Upper lobe of left lung (tissue), 6 donors: ENCODE measurements at regions not wholly inside any gene's neighbourhood (a gene's known extent, or its start where the extent isn't known, plus 50 kb on each side); places are given as distances from the start of the nearest gene placed in this dataset.
"Not testable (repeated sequence)": the region's sequence is repeated elsewhere in the genome, so short reads cannot be mapped to it uniquely, and the experiment has no call there.

Source experiments
- ATAC-seq, 2 donors: fragments of 200-7000 bp; cut with Tn5 transposase; one replicate each; pipeline ENCODE4 v1.9.1; 2022; ENCODE audit warnings: mild to moderate bottlenecking in 2 of 2, moderate library complexity in 2 of 2; ENCODE audit not compliant: low FRiP score in 2 of 2
- DNase-seq, 2 donors: peaks; one replicate each; pipeline ENCODE4 v3.0.0-alpha.2; 2019 to 2020
- H3K27ac ChIP-seq, 4 donors: fragments of 200-600 bp; sonication (generic); one replicate each; pipeline ENCODE4 v1.5.1; 2016 to 2019
- H3K27me3 ChIP-seq, 4 donors: fragments of 200-600 bp; sonication (generic); one replicate each; pipeline ENCODE4 v1.5.1; 2017 to 2019
- H3K36me3 ChIP-seq, 4 donors: fragments of 200-600 bp; sonication (generic); one replicate each; pipeline ENCODE4 v1.5.1; 2016 to 2019
- H3K4me1 ChIP-seq, 4 donors: fragments of 200-600 bp; sonication (generic); one replicate each; pipeline ENCODE4 v1.5.1; 2018 to 2019
- H3K4me3 ChIP-seq, 4 donors: fragments of 200-600 bp; sonication (generic); one replicate each; pipeline ENCODE4 v1.5.1; 2017 to 2019; ENCODE audit warnings: mild to moderate bottlenecking in 2 of 4, moderate library complexity in 1 of 4
- H3K9me3 ChIP-seq, 4 donors: fragments of 200-600 bp; sonication (generic); one replicate each; pipeline ENCODE4 v1.5.1; 2018 to 2019
- EP300 ChIP-seq, 4 donors: sonication (generic); formaldehyde crosslinking; IDR thresholded peaks; one replicate each; pipeline ENCODE4 v1.5.1; 2017; ENCODE audit warnings: antibody characterized with exemption in 4 of 4, control low read depth in 2 of 4
- POLR2A ChIP-seq, 4 donors: fragments of 450-650 bp; IDR thresholded peaks; one replicate each; pipeline ENCODE4 v1.5.1; 2016 to 2017; ENCODE audit warnings: antibody characterized with exemption in 4 of 4, mild to moderate bottlenecking in 2 of 4
- POLR2AphosphoS5 ChIP-seq, 2 donors: sonication (generic); formaldehyde crosslinking; IDR thresholded peaks; one replicate each; pipeline ENCODE4 v1.5.1; 2017; ENCODE audit warnings: antibody characterized with exemption in 2 of 2
- whole genome bisulfite sequencing, 2 donors: methylation state at CpG; one replicate each; pipeline ENCODE4 v1.1.5; 2017 to 2018; 5-methylcytosine and 5-hydroxymethylcytosine counted together
- TF ChIP-seq, protein P1 (sequence below), 6 experiments: fragments of 450-650 bp in 4 of 6; fragments of 200-600 bp in 2 of 6; sonication (generic) in 2 of 6; IDR thresholded peaks; one replicate each; pipeline ENCODE4 v1.5.1; 2016 to 2019; ENCODE audit warnings: antibody characterized with exemption in 6 of 6
- donor health status: DM: no; HTN: no; CAD: no; lungs with moderate emphysema.
- donor health status: DM: no; HTN: yes; CAD: no; lungs with severe emphysema.

DNA sequence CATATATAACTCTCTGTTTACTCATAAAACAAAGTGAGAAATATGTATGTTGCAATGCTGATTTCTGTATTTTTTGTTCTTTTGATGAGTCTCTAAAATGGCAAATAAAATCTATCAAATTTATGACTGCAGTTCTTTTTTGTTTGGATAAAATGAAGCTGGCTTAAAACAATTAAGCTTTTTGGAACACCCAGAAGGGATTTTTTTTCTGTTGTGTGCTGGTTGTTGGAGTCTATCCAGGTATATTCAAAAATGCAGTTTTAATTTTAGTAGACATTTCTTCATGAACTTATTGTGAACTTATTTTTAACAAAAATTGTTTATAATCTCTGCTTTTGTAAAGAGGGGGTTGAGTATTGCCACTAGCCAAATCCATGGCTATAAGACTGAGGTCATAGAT lies 405.5 kb downstream of the RAP2B start:
- Histone ChIP-seq H3K27ac (no peak overlapping the region), H3K4me1 (no peaks in the 10 kb centered on the region), H3K4me3 (no peak overlapping the region), H3K9me3 (peaks cover 7 to 23% (median 18%) of the 10 kb centered on the region in 4 donors), H3K36me3 (no peaks in the 10 kb centered on the region), H3K27me3 (no peaks in the 10 kb centered on the region)
- ATAC-seq (no peak), DNase-seq (no peak)
- no peak for TF ChIP-seq EP300 (IDR thresholded peaks at IDR 0.05)
- no peak for TF ChIP-seq POLR2AphosphoS5 (IDR thresholded peaks at IDR 0.05)
- TF ChIP-seq, protein P1, sequence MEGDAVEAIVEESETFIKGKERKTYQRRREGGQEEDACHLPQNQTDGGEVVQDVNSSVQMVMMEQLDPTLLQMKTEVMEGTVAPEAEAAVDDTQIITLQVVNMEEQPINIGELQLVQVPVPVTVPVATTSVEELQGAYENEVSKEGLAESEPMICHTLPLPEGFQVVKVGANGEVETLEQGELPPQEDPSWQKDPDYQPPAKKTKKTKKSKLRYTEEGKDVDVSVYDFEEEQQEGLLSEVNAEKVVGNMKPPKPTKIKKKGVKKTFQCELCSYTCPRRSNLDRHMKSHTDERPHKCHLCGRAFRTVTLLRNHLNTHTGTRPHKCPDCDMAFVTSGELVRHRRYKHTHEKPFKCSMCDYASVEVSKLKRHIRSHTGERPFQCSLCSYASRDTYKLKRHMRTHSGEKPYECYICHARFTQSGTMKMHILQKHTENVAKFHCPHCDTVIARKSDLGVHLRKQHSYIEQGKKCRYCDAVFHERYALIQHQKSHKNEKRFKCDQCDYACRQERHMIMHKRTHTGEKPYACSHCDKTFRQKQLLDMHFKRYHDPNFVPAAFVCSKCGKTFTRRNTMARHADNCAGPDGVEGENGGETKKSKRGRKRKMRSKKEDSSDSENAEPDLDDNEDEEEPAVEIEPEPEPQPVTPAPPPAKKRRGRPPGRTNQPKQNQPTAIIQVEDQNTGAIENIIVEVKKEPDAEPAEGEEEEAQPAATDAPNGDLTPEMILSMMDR (IDR thresholded peaks at IDR 0.05) = no peak

DNA sequence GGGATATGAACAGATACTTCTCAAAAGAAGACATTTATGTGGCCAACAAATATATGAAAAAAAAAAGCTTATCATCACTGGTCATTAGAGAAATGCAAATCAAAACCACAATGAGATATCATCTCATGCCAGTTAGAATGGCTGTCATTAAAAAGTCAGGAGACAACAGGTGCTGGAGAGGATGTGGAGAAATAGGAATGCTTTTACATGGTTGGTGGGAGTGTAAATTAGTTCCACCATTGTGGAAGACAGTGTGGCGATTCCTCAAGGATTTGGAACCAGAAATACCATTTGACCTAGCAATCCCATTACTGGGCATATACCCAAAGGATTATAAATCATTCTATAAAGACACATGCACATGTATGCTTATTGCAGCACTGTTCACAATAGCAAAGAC lies 408.5 kb downstream of the RAP2B start:
- not testable (repeated sequence) for H3K36me3 ChIP-seq, H3K27ac ChIP-seq, H3K4me1 ChIP-seq, H3K27me3 ChIP-seq, ATAC-seq, H3K9me3 ChIP-seq, DNase-seq, H3K4me3 ChIP-seq
- WGBS, 2 donors = 83 to 90% methylated on average over 1 of the region's 1 CpG

DNA sequence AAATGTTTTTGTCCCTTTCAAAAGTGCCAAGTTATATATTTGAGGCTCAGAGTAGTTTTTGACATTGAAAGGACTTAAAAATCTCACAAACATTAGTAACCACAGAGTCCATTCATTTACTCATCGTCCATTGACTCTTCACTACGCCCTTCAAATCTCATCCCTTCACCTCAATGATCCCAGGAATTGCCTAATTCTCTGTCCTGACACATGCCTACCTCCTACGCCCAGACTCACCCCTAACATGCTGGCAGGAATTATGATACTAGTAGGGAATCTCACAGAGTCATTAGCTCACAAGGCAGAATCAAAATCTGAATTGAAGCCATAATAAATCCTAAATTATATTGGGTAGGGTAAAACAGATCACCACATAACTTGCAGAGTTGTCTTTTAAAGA lies 410.1 kb downstream of the RAP2B start:
- ATAC-seq = no peak

DNA sequence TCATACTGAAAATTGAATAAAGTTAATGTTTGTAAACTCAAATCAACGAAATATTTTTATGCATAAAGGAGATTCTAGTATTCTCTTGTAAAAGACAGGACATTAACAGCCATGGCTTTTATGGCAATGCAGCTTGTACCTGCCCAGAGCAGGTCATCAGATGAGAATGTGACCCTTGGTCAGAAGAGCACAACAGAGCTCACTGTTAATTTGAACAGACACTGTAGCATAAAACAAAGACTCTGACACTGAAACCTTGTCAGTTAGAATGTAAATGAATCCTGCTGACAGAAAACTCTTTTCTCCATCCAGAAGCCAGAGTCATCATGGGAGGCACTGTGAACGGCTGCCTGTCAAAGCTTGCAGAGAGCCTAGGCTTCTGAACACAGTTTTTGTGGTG lies 410.6 kb downstream of the RAP2B start:
- Histone ChIP-seq H3K36me3 (no peaks in the 10 kb centered on the region), H3K27ac (no peak overlapping the region), H3K4me3 (no peak overlapping the region), H3K27me3 (no peaks in the 10 kb centered on the region), H3K4me1 (no peaks in the 10 kb centered on the region), H3K9me3 (no peaks in the 10 kb centered on the region)
- WGBS, 2 donors = 66 to 75% methylated on average over 2 of the region's 2 CpGs
- DNase-seq = no peak
- ATAC-seq = no peak
- TF ChIP-seq EP300 (IDR thresholded peaks at IDR 0.05) = no peak
- TF ChIP-seq POLR2A (IDR thresholded peaks at IDR 0.05) = no peak
- TF ChIP-seq POLR2AphosphoS5 (IDR thresholded peaks at IDR 0.05) = no peak
- TF ChIP-seq, protein P1 (IDR thresholded peaks at IDR 0.05) = no peak

More for the DNA sequence above, 410.1 kb downstream of the RAP2B start:
- Histone ChIP-seq H3K4me1 (no peaks in the 10 kb centered on the region), H3K36me3 (no peaks in the 10 kb centered on the region), H3K4me3 (no peak overlapping the region), H3K27ac (no peak overlapping the region), H3K27me3 (no peaks in the 10 kb centered on the region), H3K9me3 (no peaks in the 10 kb centered on the region)
- no peak for DNase-seq
- 81 to 85% methylated on average over 3 of the region's 3 CpGs for WGBS, 2 donors
- TF ChIP-seq, protein P1 (IDR thresholded peaks at IDR 0.05) = no peak
- TF ChIP-seq EP300 (IDR thresholded peaks at IDR 0.05) = no peak
- TF ChIP-seq POLR2A (IDR thresholded peaks at IDR 0.05) = no peak
- no peak for TF ChIP-seq POLR2AphosphoS5 (IDR thresholded peaks at IDR 0.05)

DNA sequence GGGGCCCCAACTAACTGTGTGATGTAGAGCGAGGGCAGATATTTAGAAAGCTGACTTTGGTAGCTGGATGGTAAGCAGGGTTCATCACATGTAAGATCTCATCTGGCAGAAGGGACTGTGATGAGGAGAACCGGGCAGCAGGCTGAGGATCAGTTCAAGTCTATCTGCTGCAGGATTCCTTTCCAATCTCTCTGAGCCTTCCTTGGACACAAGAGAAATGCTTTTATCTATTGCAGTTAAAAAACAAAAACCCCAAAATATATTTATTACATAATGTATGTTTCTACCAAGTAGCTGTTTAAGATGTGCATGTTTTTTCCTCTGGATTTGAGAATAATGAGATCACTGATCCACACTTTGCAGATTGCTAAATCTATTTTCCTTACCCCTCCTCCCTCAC lies 411.5 kb downstream of the RAP2B start:
- no peak for TF ChIP-seq POLR2AphosphoS5 (IDR thresholded peaks at IDR 0.05)
- no peak for TF ChIP-seq EP300 (IDR thresholded peaks at IDR 0.05)
- no peak for TF ChIP-seq POLR2A (IDR thresholded peaks at IDR 0.05)
- TF ChIP-seq, protein P1 (IDR thresholded peaks at IDR 0.05) = no peak
- DNase-seq (no peak), ATAC-seq (no peak)
- Histone ChIP-seq H3K27me3 (no peaks in the 10 kb centered on the region), H3K27ac (no peak overlapping the region), H3K4me1 (no peaks in the 10 kb centered on the region), H3K36me3 (no peaks in the 10 kb centered on the region), H3K9me3 (no peaks in the 10 kb centered on the region), H3K4me3 (no peak overlapping the region)
- 81% methylated on average over 2 of the region's 2 CpGs for WGBS, 2 donors
